ENCODE measurements at regions not wholly inside any gene's neighbourhood (a gene's known extent, or its start where the extent isn't known, plus 50 kb on each side); places are given as distances from the start of the nearest gene placed in this dataset.

- no peak for DNase-seq
Measured at GRCh38 chr14:100439781-100440180, 116.6 kb downstream of the SLC25A47 start.

- peak; percentile 73 to 89 (median 84) for DNase-seq
Measured at GRCh38 chr14:100440207-100440631, 117.1 kb downstream of the SLC25A47 start.

GRCh38 chr14:100440758-100441203, 117.6 kb downstream of the SLC25A47 start:
- no peak for DNase-seq

GRCh38 chr14:100441271-100441947, 118.3 kb downstream of the SLC25A47 start:
- DNase-seq, result no peak

GRCh38 chr14:100442036-100442435, 118.9 kb downstream of the SLC25A47 start:
- DNase-seq, result no peak

- peak in 1 of 3 experiments; percentile 39 for DNase-seq
Measured at GRCh38 chr14:100442498-100443490, 119.7 kb downstream of the SLC25A47 start.

- DNase-seq, result peak in 1 of 3 experiments; percentile 52
Measured at GRCh38 chr14:100443603-100444002, 120.5 kb downstream of the SLC25A47 start.

- no peak for DNase-seq
Measured at GRCh38 chr14:100445436-100446088, 122.4 kb downstream of the SLC25A47 start.

- DNase-seq, result peak in 2 of 3 experiments; percentile 30 to 66
Measured at GRCh38 chr14:100446572-100446971, 123.4 kb downstream of the SLC25A47 start.

GRCh38 chr14:100448376-100448775, 125.2 kb downstream of the SLC25A47 start:
- DNase-seq, result no peak

GRCh38 chr14:100449225-100449987, 126.3 kb downstream of the SLC25A47 start:
- DNase-seq, result peak in 2 of 3 experiments; percentile 23 to 57

- no peak for DNase-seq
Measured at GRCh38 chr14:100450049-100450448, 126.9 kb downstream of the SLC25A47 start.

- no peak for DNase-seq
Measured at GRCh38 chr14:100450736-100451135, 127.6 kb downstream of the SLC25A47 start.

- DNase-seq, result no peak
Measured at GRCh38 chr14:100451264-100451663, 128.1 kb downstream of the SLC25A47 start.

GRCh38 chr14:100453930-100454329, 130.8 kb downstream of the SLC25A47 start:
- no peak for DNase-seq

GRCh38 chr14:100454437-100454836, 131.3 kb downstream of the SLC25A47 start:
- DNase-seq, result no peak

GRCh38 chr14:100463937-100464336, 123.3 kb downstream of the BEGAIN start:
- no peak for DNase-seq

GRCh38 chr14:100466111-100466856, 120.9 kb downstream of the BEGAIN start:
- DNase-seq, result no peak

GRCh38 chr14:100467046-100467750, 120.0 kb downstream of the BEGAIN start:
- DNase-seq, result no peak

- DNase-seq, result no peak
Measured at GRCh38 chr14:100467939-100468338, 119.3 kb downstream of the BEGAIN start.

- peak in 1 of 3 experiments; percentile 35 for DNase-seq
Measured at GRCh38 chr14:100468557-100468956, 118.7 kb downstream of the BEGAIN start.
